Memory B cell (primary cell): ENCODE measurements at regions not wholly inside any gene's neighbourhood (a gene's known extent, or its start where the extent isn't known, plus 50 kb on each side); places are given as distances from the start of the nearest gene placed in this dataset.

Experiments
- ATAC-seq: fragments of 150-1000 bp; cut with Tn5 transposase; 2 replicates; pipeline ENCODE4 v1.10.0; 2021; ENCODE audit warnings: low read depth, mild to moderate bottlenecking, moderate library complexity
- DNase-seq, 2 donors: peaks; one replicate each; pipeline ENCODE4 v3.0.0; 2022; ENCODE audit warnings: low spot score in 2 of 2
- H3K27ac Mint-ChIP-seq: one replicate; pipeline ENCODE4 v1.8.0; 2022; ENCODE audit warnings: mild to moderate bottlenecking, moderate library complexity, mixed read lengths
- H3K27me3 Mint-ChIP-seq: one replicate; pipeline ENCODE4 v1.8.0; 2022; ENCODE audit warnings: mixed read lengths
- H3K36me3 Mint-ChIP-seq: one replicate; pipeline ENCODE4 v1.8.0; 2022; ENCODE audit warnings: mild to moderate bottlenecking, mixed read lengths
- H3K4me1 Mint-ChIP-seq: one replicate; pipeline ENCODE4 v1.8.0; 2022; ENCODE audit warnings: mixed read lengths
- H3K4me3 Mint-ChIP-seq: one replicate; pipeline ENCODE4 v1.8.0; 2022; ENCODE audit warnings: mild to moderate bottlenecking, moderate library complexity, mixed read lengths
- H3K9me3 Mint-ChIP-seq: one replicate; pipeline ENCODE4 v1.8.0; 2022; ENCODE audit warnings: mixed read lengths

GRCh38 chr7:33805630-33806233, 99.6 kb upstream of the BMPER start:
- no peaks in the 10 kb centered on the region for H3K4me1 Mint-ChIP-seq
- no peak for DNase-seq
- H3K9me3 Mint-ChIP-seq = no peaks in the 10 kb centered on the region
- H3K4me3 Mint-ChIP-seq = no peak overlapping the region
- H3K27ac Mint-ChIP-seq = no peak overlapping the region
- no peaks in the 10 kb centered on the region for H3K36me3 Mint-ChIP-seq
- H3K27me3 Mint-ChIP-seq = peaks cover 2% of the 10 kb centered on the region
- ATAC-seq = no peak

DNA sequence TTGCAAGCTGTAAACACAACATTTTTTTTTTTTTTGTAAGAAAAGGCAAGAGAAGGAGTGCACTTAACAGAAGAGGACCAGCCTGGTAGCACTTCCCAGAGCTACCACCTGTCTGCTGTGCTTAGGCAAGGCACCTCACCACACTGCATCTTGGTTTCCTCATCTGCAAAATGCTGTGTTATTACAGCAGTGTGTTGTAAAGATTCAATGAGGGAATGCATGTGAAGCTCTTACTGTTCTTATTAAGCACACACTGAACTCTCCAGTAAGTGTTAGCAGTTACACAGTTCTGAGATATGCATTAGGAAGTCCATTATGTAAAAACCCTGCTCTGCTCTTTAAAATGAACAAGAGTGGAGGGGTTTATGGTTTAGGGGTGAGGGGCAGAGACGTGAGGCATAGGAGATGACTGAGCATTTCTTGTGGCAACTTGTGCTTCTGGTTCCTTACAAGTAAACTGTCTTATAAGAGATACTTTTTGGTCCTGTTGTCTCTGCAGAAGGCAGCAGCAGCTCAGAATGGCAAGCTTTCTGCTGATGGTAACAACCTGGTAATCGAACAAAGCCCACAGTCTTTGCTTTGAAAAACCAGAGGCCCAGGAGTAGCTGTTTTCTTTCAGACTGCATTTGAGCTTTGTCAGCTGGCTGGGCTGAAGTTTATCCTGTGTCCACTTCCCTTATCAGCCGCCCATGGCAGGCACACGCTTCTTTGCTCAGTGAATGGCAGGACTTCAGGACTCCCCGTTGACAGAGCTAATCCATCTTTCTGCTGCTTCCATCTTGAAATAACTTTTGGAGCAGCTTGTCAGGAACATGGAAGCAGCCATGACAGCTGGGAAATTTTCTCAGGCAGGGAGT, 98.8 kb upstream of the BMPER start:
- peaks cover 3% of the 10 kb centered on the region for H3K27me3 Mint-ChIP-seq
- no peak overlapping the region for H3K4me3 Mint-ChIP-seq
- ATAC-seq (no peak), DNase-seq (no peak)
- no peak overlapping the region for H3K27ac Mint-ChIP-seq
- no peaks in the 10 kb centered on the region for H3K36me3 Mint-ChIP-seq
- peaks cover 1% of the 10 kb centered on the region for H3K9me3 Mint-ChIP-seq
- H3K4me1 Mint-ChIP-seq = no peaks in the 10 kb centered on the region

GRCh38 chr7:33807155-33807530, 98.2 kb upstream of the BMPER start:
- H3K36me3 Mint-ChIP-seq = no peaks in the 10 kb centered on the region
- H3K9me3 Mint-ChIP-seq = peaks cover 1% of the 10 kb centered on the region
- no peak overlapping the region for H3K27ac Mint-ChIP-seq
- no peak overlapping the region for H3K4me3 Mint-ChIP-seq
- no peaks in the 10 kb centered on the region for H3K4me1 Mint-ChIP-seq
- no peak for DNase-seq
- no peak for ATAC-seq
- peaks cover 3% of the 10 kb centered on the region for H3K27me3 Mint-ChIP-seq

DNA sequence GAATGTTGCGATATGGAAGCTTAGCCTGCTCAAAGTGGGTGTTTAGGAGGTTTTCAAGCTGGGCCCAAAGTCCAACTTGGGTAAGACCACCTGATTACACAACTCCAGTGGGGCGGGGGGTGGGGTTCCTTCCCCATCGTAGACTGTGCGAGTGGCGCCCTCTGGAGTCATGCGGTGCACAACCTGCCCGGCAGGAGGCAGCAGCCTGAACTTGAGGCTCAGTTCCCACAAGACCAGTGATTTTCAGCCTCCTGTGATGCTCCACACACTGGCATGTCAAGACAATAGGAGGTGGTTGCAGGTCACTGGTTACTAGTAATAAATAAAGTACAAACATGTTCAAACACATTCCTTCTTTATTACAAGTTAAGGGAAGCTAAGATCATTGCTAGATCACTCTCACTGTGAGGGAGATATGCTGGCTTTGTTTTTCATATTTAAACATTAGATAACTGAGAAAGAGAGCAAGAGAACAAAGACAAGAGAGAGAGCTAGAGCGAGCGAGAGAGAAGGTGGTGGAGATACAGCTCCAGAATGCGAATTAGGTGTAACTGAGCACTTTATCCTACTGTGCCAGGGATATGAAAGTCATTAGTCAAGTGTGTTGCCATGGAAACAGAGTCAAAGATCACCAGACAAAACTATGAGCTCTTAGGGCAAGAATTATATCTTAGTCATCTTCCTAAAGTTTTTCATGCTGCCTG, 97.4 kb upstream of the BMPER start:
- no peak for DNase-seq
- H3K36me3 Mint-ChIP-seq = no peaks in the 10 kb centered on the region
- peaks cover 3% of the 10 kb centered on the region for H3K27me3 Mint-ChIP-seq
- no peaks in the 10 kb centered on the region for H3K4me1 Mint-ChIP-seq
- H3K9me3 Mint-ChIP-seq = peaks cover 1% of the 10 kb centered on the region
- no peak overlapping the region for H3K4me3 Mint-ChIP-seq
- ATAC-seq = no peak
- no peak overlapping the region for H3K27ac Mint-ChIP-seq

DNA sequence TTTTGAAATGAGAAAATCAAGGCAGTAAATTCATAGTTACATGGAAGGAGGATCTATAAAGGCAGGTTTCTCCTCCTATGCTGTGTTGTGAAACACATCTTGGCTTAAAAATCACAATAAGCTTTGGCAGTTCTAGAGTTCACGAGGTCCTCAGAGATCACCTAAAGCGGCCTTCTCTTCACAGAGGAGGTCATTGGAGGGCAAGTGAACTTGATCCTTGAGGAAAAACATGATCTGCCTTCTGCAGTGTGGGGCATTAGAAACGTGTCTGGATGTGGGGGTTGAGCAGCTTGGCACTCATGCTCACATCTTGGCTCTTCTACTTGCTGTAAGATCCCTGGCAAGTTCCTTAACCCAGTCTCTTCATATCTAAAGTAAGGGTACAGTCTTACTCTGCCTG, 96.1 kb upstream of the BMPER start:
- Mint-ChIP-seq H3K4me3 (no peak overlapping the region), H3K27ac (no peak overlapping the region), H3K27me3 (peaks cover 3% of the 10 kb centered on the region), H3K4me1 (no peaks in the 10 kb centered on the region), H3K36me3 (no peaks in the 10 kb centered on the region), H3K9me3 (peaks cover 1% of the 10 kb centered on the region)
- ATAC-seq = no peak
- DNase-seq = no peak

DNA sequence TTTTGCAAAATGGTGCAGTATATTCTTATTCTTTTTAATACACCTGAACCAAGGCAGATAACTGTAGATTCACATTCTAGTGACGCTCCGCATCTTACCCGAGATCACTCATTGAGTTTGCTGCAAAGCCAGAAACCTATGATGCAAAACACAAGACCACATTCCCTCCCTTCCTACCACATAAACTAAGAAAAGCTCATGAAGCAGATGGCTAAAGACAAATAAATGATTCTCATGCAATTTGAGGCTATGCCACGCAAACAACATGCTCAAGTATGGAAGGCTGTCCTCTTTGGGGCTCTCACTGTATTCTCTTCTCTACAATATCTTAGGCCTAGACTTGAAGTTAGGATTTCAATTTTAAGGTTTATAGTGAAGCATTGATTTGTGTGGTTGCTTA, 95.0 kb upstream of the BMPER start:
- Mint-ChIP-seq H3K4me3 (no peak overlapping the region), H3K36me3 (no peaks in the 10 kb centered on the region), H3K4me1 (no peaks in the 10 kb centered on the region), H3K9me3 (peaks cover 1% of the 10 kb centered on the region), H3K27ac (no peak overlapping the region), H3K27me3 (peaks cover 7% of the 10 kb centered on the region)
- ATAC-seq (no peak), DNase-seq (no peak)

- Mint-ChIP-seq H3K27ac (no peak overlapping the region), H3K9me3 (peaks cover 1% of the 10 kb centered on the region), H3K4me1 (no peaks in the 10 kb centered on the region), H3K4me3 (no peak overlapping the region), H3K36me3 (no peaks in the 10 kb centered on the region), H3K27me3 (peaks cover 8% of the 10 kb centered on the region)
- no peak for ATAC-seq
- DNase-seq = no peak
These were observed 92.0 kb upstream of the BMPER start for GRCh38 chr7:33813331-33813730.

GRCh38 chr7:33814400-33814799, 90.9 kb upstream of the BMPER start:
- Mint-ChIP-seq H3K27me3 (peaks cover 8% of the 10 kb centered on the region), H3K27ac (no peak overlapping the region), H3K4me1 (no peaks in the 10 kb centered on the region), H3K36me3 (no peaks in the 10 kb centered on the region), H3K9me3 (peaks cover 1% of the 10 kb centered on the region), H3K4me3 (no peak overlapping the region)
- no peak for ATAC-seq
- no peak for DNase-seq

DNA sequence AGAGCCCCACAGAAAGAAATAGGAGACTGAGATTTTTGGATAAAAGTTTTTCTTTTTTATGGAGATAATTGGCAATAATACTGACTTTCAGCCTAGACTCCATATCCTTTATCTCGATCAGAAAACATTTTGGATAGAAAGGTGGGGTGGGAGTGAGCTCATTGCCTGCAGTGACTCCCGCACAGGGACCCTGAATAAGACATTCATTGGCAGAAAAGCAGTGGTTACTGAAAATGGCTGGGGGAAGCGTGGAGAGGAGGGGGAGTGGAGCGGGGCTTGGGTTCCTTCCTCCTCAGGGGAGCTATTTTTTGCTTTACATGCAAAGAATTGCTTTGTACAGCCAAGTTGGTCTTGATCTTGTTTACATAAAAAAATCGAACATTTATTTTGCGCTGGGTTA, 90.4 kb upstream of the BMPER start:
- Mint-ChIP-seq H3K27ac (no peak overlapping the region), H3K4me3 (no peak overlapping the region), H3K4me1 (no peaks in the 10 kb centered on the region), H3K27me3 (peaks cover 8% of the 10 kb centered on the region), H3K36me3 (no peaks in the 10 kb centered on the region), H3K9me3 (peaks cover 4% of the 10 kb centered on the region)
- no peak for DNase-seq
- no peak for ATAC-seq

DNA sequence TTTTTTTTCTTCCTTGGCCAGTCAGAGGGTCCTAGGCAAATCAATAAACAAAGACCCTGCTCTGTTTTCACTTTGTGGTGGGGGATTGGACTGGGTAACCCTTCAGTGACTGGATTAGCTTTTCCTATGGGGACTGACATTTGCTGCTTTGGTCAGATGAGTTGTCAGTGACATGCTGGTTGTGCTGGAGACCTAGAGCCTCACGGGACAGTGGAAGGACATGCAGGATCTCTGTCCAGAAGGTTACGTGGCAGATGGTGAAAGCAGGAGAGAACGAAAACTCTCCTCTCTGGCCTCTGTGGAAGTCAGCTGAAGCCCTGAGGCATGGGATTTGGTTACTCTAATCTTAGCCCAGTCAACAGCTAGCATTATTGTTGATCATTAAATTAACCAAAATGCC, 90.0 kb upstream of the BMPER start:
- peaks cover 8% of the 10 kb centered on the region for H3K27me3 Mint-ChIP-seq
- no peak for DNase-seq
- ATAC-seq = no peak
- H3K9me3 Mint-ChIP-seq = peaks cover 6% of the 10 kb centered on the region
- peaks cover 2% of the 10 kb centered on the region for H3K36me3 Mint-ChIP-seq
- no peaks in the 10 kb centered on the region for H3K4me1 Mint-ChIP-seq
- H3K4me3 Mint-ChIP-seq = no peak overlapping the region
- H3K27ac Mint-ChIP-seq = no peak overlapping the region

DNA sequence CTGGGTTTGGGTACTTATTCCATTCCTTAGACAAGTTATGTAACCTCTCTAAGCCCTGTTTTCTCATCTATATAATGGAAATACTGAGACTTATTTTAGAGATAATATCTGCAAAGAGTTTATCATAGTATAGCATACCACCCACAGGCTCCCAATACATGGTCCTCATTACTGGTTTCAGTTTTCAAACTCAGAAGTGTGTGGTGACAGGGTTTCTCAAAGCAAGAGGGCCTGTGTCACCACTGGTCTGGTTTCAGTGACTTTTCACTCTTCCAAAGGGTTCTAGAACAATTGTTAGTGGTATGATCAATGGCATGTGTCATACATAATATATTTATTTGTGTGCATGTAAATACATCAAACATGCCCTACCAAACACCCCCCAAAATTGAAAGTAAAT, 89.2 kb upstream of the BMPER start:
- no peak overlapping the region for H3K27ac Mint-ChIP-seq
- no peak for ATAC-seq

DNA sequence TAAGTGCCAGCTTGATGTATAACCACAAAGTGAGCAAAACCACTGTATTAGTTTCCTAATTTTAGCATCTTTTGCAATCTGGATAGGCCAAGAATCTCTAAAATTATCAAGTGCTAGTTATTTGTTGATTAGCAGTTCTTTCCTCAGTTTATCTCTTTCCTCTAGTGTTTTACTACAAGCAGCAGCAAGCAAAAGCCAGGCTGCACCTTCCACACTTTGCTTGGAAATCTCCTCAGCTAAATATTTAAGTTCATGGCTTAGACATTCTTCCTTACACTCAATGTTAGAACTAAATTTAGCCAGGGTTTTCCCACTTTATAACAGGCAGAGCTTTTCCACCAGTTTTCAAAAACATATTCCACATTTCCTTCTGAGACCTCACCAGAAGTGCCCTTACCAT, 85.7 kb upstream of the BMPER start:
- Mint-ChIP-seq H3K4me1 (no peaks in the 10 kb centered on the region), H3K4me3 (no peak overlapping the region), H3K27ac (no peak overlapping the region), H3K9me3 (peaks cover 5% of the 10 kb centered on the region), H3K36me3 (peaks cover 2% of the 10 kb centered on the region), H3K27me3 (peaks cover 4% of the 10 kb centered on the region)
- ATAC-seq (no peak), DNase-seq (no peak)

More for the DNA sequence above, 89.2 kb upstream of the BMPER start:
- no peaks in the 10 kb centered on the region for H3K4me1 Mint-ChIP-seq
- H3K36me3 Mint-ChIP-seq = peaks cover 2% of the 10 kb centered on the region
- no peak for DNase-seq
- no peak overlapping the region for H3K4me3 Mint-ChIP-seq
- H3K9me3 Mint-ChIP-seq = peaks cover 6% of the 10 kb centered on the region
- H3K27me3 Mint-ChIP-seq = peaks cover 8% of the 10 kb centered on the region

DNA sequence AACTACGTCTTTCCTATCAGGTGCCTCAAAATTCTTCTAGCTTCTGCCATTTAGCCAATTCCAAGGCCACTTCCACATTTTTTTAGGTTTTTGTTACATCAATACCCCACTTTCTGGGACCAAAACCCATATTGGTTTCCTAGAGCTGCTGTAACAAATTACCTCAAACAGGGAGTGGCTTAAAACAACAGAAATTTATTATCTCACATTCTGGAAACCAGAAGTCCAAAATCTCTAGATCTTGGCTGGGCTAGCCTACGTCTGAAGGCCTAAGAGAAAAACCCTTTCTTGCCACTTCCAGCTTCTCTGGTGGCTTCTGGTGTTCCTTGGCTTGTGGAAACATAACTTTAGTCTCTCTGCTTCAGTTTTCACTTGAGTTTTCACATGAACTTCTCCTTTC, 85.1 kb upstream of the BMPER start:
- Mint-ChIP-seq H3K4me1 (no peaks in the 10 kb centered on the region), H3K27me3 (peaks cover 2% of the 10 kb centered on the region), H3K27ac (no peak overlapping the region), H3K9me3 (peaks cover 5% of the 10 kb centered on the region), H3K4me3 (no peak overlapping the region), H3K36me3 (peaks cover 2% of the 10 kb centered on the region)
- ATAC-seq (no peak), DNase-seq (no peak)

DNA sequence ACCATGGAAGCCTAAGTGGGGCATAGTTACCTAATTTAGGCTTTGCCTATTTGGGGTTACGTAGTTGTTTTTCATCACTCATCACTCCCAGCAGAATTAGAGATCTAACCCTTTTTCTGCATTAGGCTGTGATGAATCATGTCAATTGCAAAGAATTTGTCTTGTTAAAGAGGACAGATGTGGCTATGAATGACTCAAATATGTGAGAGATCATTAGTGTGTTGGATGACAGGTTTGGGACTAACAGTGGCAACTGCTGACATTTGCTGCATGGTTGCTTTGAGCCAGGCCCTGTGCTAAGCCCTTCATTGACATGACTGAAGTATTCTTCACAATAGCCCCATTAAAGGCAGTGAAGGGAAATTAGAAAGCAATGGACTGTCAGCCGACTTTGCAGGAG, 83.4 kb upstream of the BMPER start:
- H3K36me3 Mint-ChIP-seq = peaks cover 2% of the 10 kb centered on the region
- H3K4me3 Mint-ChIP-seq = no peak overlapping the region

More for the DNA sequence above, 83.4 kb upstream of the BMPER start:
- Mint-ChIP-seq H3K4me1 (no peaks in the 10 kb centered on the region), H3K27me3 (peaks cover 1% of the 10 kb centered on the region), H3K27ac (no peak overlapping the region), H3K9me3 (peaks cover 5% of the 10 kb centered on the region)
- DNase-seq = no peak
- no peak for ATAC-seq
